Thymus (tissue), 11 donors: ENCODE measurements at regions not wholly inside any gene's neighbourhood (a gene's known extent, or its start where the extent isn't known, plus 50 kb on each side); places are given as distances from the start of the nearest gene placed in this dataset.

Source experiments
- DNase-seq, 9 donors: peaks; one replicate each; pipeline ENCODE4 v3.0.0-alpha.2; 2013; ENCODE audit warnings: low spot score in 9 of 9, low read depth in 6 of 9, missing footprints in 1 of 9
- H3K27ac ChIP-seq, 2 donors: one replicate each; pipeline ENCODE4 v1.5.1; 2013; ENCODE audit warnings: control low read depth in 1 of 2, low read depth in 1 of 2, low read length in 1 of 2, mild to moderate bottlenecking in 1 of 2, moderate library complexity in 1 of 2
- H3K27me3 ChIP-seq, 2 donors: one replicate each; pipeline ENCODE4 v1.5.1; 2013; ENCODE audit warnings: low read length in 1 of 2; ENCODE audit not compliant: control insufficient read depth in 2 of 2, insufficient read depth in 1 of 2
- H3K36me3 ChIP-seq, 2 donors: one replicate each; pipeline ENCODE4 v1.5.1; 2013; ENCODE audit warnings: low read length in 1 of 2, mild to moderate bottlenecking in 1 of 2, moderate library complexity in 1 of 2; ENCODE audit not compliant: control insufficient read depth in 2 of 2, insufficient read depth in 2 of 2
- H3K4me1 ChIP-seq, 2 donors: one replicate each; pipeline ENCODE4 v1.5.1; 2013; ENCODE audit warnings: low read length in 2 of 2; ENCODE audit not compliant: control insufficient read depth in 2 of 2, insufficient read depth in 2 of 2
- H3K4me3 ChIP-seq, 2 donors: one replicate each; pipeline ENCODE4 v1.5.1; 2013; ENCODE audit warnings: low read length in 2 of 2, control low read depth in 1 of 2, mild to moderate bottlenecking in 1 of 2
- H3K9me3 ChIP-seq, 2 donors: one replicate each; pipeline ENCODE4 v1.5.1; 2013; ENCODE audit warnings: low read length in 1 of 2, mild to moderate bottlenecking in 1 of 2; ENCODE audit not compliant: control insufficient read depth in 2 of 2, insufficient read depth in 1 of 2
- WGBS: extraction: QIAGEN DNeasy Blood & Tissue Kit; methylation state at CpG from one replicate; pipeline ENCODE4 v1.1.7; 2013; 5-methylcytosine and 5-hydroxymethylcytosine counted together
- donor health status: healthy.

DNA sequence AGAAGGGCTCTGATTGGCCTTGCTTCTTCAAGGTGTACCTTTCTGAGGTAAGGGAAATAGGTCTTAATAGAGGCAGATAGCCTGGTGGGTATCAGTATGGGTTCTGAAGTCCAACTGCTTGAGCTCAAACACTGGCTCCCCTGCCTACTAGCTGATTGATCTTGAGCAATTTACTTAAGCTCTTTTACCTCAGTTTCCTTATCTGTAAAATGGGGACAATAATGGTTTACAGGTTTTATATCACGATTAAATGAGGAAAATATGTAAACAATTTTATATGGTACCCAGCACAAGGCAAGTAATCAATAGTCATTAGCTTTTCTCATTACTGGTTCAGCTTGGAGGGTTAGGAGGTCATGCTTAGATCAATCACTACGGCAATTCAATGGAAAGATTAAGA, 75.8 kb upstream of the VTCN1 start:
- 97% methylated on average over 2 of the region's 2 CpGs for WGBS
- H3K27me3 ChIP-seq, result no peaks in the 10 kb centered on the region
- H3K27ac ChIP-seq, result no peak overlapping the region
- no peak for DNase-seq
- H3K9me3 ChIP-seq, result no peaks in the 10 kb centered on the region
- H3K4me1 ChIP-seq, result no peaks in the 10 kb centered on the region
- no peaks in the 10 kb centered on the region for H3K36me3 ChIP-seq
- H3K4me3 ChIP-seq, result no peak overlapping the region

DNA sequence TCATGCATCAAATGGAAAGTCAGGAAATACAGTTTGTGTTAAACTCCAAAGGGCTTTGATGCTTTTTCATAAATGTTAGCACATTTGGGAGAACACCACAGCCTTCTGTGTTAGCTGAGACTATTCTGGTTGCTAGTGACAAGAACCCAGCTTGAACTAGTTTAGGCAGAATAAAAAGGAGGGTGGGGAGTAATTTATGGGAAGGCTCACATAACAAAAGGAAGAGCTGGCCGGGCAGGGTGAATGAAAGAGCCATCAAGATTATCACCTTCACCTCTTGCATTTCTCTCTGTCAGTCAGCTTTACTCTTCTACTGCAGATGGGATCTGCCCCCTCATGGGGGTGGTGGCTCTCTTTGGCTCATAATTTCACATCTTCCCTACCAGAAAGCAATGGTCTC, 75.4 kb upstream of the VTCN1 start:
- H3K4me1 ChIP-seq, result no peaks in the 10 kb centered on the region
- no peak for DNase-seq
- no peak overlapping the region for H3K4me3 ChIP-seq
- H3K36me3 ChIP-seq, result no peaks in the 10 kb centered on the region
- no peak overlapping the region for H3K27ac ChIP-seq
- 53% methylated on average over 1 of the region's 1 CpG for WGBS
- H3K27me3 ChIP-seq, result no peaks in the 10 kb centered on the region
- no peaks in the 10 kb centered on the region for H3K9me3 ChIP-seq

GRCh38 chr1:117284399-117285215, 73.9 kb upstream of the VTCN1 start:
- DNase-seq, result peak in 2 of 9 donors; percentile 2 to 12
- 91% methylated on average over 3 of the region's 3 CpGs for whole genome bisulfite sequencing
- no peaks in the 10 kb centered on the region for H3K4me1 ChIP-seq
- no peak overlapping the region for H3K27ac ChIP-seq
- H3K36me3 ChIP-seq, result no peaks in the 10 kb centered on the region
- H3K9me3 ChIP-seq, result no peaks in the 10 kb centered on the region
- no peak overlapping the region for H3K4me3 ChIP-seq
- no peaks in the 10 kb centered on the region for H3K27me3 ChIP-seq

DNA sequence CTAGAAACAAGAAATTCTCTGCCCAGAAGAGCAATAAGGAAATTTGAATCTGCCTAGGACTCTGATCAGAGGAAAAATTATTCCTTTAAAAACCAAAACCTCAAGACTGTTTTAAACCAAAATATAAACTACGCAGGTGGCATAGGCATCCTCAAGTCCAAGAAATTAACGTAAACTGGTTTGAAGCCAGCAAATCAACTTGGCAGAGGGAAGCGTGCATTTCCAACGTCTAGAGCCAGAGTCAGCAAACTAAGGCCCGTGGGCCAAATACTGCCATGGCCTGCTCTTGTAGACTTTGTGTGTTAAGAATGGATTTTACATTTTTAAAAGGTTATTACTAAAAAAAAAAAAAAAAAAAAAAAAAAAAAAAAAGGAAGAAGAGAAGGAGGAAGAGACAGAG, 67.8 kb upstream of the VTCN1 start:
- no peaks in the 10 kb centered on the region for H3K9me3 ChIP-seq
- WGBS, result 77% methylated on average over 5 of the region's 5 CpGs
- no peak overlapping the region for H3K4me3 ChIP-seq

GRCh38 chr1:117275055-117275454, 64.3 kb upstream of the VTCN1 start:
- WGBS, result 95% methylated on average over 2 of the region's 2 CpGs
- no peak for DNase-seq
- Histone ChIP-seq H3K4me3 (no peak overlapping the region), H3K9me3 (no peaks in the 10 kb centered on the region), H3K27me3 (no peaks in the 10 kb centered on the region), H3K27ac (no peak overlapping the region), H3K4me1 (no peaks in the 10 kb centered on the region), H3K36me3 (no peaks in the 10 kb centered on the region)

More for the DNA sequence above, 67.8 kb upstream of the VTCN1 start:
- DNase-seq, result no peak
- H3K27me3 ChIP-seq, result no peaks in the 10 kb centered on the region
- H3K27ac ChIP-seq, result no peak overlapping the region
- no peaks in the 10 kb centered on the region for H3K4me1 ChIP-seq
- H3K36me3 ChIP-seq, result no peaks in the 10 kb centered on the region

- Histone ChIP-seq H3K27ac (no peak overlapping the region), H3K4me3 (no peak overlapping the region), H3K4me1 (no peaks in the 10 kb centered on the region), H3K27me3 (no peaks in the 10 kb centered on the region), H3K9me3 (no peaks in the 10 kb centered on the region), H3K36me3 (no peaks in the 10 kb centered on the region)
- 93% methylated on average over 4 of the region's 4 CpGs for WGBS
- DNase-seq, result no peak
These were observed 61.2 kb upstream of the VTCN1 start for GRCh38 chr1:117271959-117272358.

DNA sequence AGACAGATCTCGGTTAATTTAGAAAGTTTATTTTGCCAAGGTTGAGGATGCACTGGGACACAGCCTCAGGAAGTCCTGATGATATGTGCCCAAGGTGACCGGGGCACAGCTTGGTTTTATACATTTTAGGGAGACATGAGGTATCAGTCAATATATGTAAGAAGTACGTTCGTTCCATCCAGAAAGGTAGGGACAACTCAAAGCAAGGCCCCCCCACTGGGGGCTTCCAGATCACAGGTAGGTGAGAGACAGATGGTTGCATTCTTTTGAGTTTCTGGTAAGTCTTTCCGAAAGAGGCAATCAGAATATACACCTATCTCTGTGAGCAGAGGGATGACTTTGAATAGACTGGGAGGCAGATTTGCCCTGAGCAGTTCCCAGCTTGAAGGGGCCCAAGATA, 60.4 kb upstream of the VTCN1 start:
- Histone ChIP-seq H3K36me3 (no peaks in the 10 kb centered on the region), H3K9me3 (no peaks in the 10 kb centered on the region), H3K4me3 (no peak overlapping the region), H3K4me1 (no peaks in the 10 kb centered on the region), H3K27me3 (no peaks in the 10 kb centered on the region), H3K27ac (no peak overlapping the region)
- no peak for DNase-seq
- WGBS, result 93% methylated on average over 5 of the region's 5 CpGs

DNA sequence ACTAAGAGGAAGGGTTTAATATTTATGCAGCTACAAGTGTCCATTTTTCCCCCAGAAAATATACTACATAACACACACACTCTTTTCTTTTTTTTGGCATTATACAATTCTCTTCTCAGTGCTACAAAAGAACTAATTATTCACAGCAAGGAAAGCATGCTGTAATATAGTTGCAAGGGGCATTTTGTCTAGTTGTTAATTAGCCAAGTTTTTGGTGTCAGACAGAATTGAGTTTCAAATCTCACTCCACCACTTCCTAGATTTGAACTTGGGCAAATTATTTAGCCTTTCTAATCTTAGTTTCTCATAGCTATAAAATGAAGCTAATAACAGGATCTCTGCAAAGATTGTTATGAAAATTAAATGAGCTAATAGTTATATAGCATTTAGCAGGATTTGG, 60.0 kb upstream of the VTCN1 start:
- Histone ChIP-seq H3K9me3 (no peaks in the 10 kb centered on the region), H3K27me3 (no peaks in the 10 kb centered on the region), H3K36me3 (no peaks in the 10 kb centered on the region), H3K4me3 (no peak overlapping the region), H3K4me1 (no peaks in the 10 kb centered on the region), H3K27ac (no peak overlapping the region)
- no peak for DNase-seq

DNA sequence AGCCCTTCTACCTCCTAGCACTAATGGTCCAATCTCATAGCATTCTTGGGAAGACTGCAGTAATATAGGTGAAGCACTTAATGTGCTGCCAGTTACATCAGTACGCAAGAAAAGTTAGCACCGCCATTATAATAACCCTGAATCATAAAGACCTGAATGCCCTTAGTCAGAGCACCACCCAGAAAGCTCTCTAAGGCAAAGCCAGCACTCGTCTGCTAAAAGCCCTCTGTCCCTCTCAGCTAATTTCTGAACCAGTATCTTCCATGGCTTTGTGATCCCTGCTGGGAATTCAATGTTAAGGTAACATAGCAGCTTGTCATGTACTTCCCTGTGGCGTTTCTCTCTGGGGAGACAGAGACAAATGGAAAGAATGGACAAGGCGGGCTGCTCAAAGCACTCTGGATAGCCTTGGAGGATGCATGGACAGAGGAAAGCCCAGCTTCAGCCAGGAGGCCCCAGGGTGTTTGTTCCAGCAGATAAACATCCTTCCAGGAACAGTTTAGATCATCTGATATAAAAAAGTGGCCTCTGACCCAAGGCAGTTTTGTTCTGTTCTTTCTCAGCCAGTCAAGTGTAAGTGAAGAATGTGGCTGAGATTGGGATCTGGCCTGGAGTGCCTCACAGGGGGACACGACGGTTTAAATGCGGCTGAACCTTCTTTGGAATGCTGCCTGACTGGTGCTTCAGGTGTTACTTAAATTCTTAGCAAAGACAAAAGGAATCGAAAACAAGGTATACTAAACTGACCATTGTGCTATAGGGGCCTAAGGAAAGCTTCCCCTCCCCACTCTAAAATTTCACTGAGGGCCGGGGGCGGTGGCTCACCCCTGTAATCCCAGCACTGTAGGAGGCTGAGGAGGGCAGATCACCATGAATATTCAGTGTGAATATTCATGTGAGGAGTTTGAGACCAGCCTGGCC, 58.1 kb upstream of the VTCN1 start:
- Histone ChIP-seq H3K36me3 (no peaks in the 10 kb centered on the region), H3K9me3 (no peaks in the 10 kb centered on the region), H3K27ac (no peak overlapping the region), H3K4me1 (no peaks in the 10 kb centered on the region), H3K27me3 (no peaks in the 10 kb centered on the region), H3K4me3 (no peak overlapping the region)
- 88% methylated on average over 11 of the region's 11 CpGs for WGBS
- no peak for DNase-seq
